A673 (cell line): ENCODE measurements at regions not wholly inside any gene's neighbourhood (a gene's known extent, or its start where the extent isn't known, plus 50 kb on each side); places are given as distances from the start of the nearest gene placed in this dataset.

Experiments
- BruUV-seq: library from RNA; stranded (reverse); fragments of 400-500 nt; replicated peaks from 2 replicates; lab custom pipeline; 2021; lab: Mats Ljungman, UMichigan
- CTCF ChIA-PET: fragments of 300-600 bp; sonication (Branson Sonifier 250); formaldehyde crosslinking; loops from one replicate; lab custom pipeline; 2022; ENCODE audit warnings: antibody characterized with exemption; lab: Charles Lee
- POLR2A ChIA-PET: fragments of 300-600 bp; sonication (Branson Sonifier 250); formaldehyde crosslinking; loops from one replicate; lab custom pipeline; 2022; ENCODE audit warnings: antibody characterized with exemption; ENCODE audit not compliant: low non-redundant PET; lab: Charles Lee
- DNase-seq: peaks from one replicate; pipeline ENCODE4 v3.0.0-alpha.2; 2015; ENCODE audit warnings: low spot score
- H3K27ac ChIP-seq: fragments of 200-600 bp; sonication (generic); 2 replicates; pipeline ENCODE4 v1.5.1; 2016; ENCODE audit warnings: mixed run types, low read depth, mild to moderate bottlenecking, mixed read lengths, antibody characterized with exemption, low read length; ENCODE audit not compliant: poor library complexity, severe bottlenecking
- H3K27me3 ChIP-seq: fragments of 200-600 bp; sonication (generic); replicated peaks from 2 replicates; pipeline ENCODE4 v1.6.1; 2017; ENCODE audit warnings: mixed run types, low read depth, mild to moderate bottlenecking, mixed read lengths, antibody characterized with exemption, low read length; ENCODE audit not compliant: insufficient read depth, poor library complexity
- H3K36me3 ChIP-seq: fragments of 200-600 bp; sonication (generic); 2 replicates; pipeline ENCODE4 v1.6.1; 2016; ENCODE audit warnings: mixed run types, mild to moderate bottlenecking, mixed read lengths, antibody characterized with exemption, low read length; ENCODE audit not compliant: insufficient read depth, poor library complexity, severe bottlenecking
- H3K4me1 ChIP-seq: fragments of 200-600 bp; sonication (generic); 2 replicates; pipeline ENCODE4 v1.6.1; 2017; ENCODE audit warnings: mixed run types, mild to moderate bottlenecking, mixed read lengths, antibody characterized with exemption, low read length; ENCODE audit not compliant: insufficient read depth, poor library complexity, severe bottlenecking
- H3K4me3 ChIP-seq: fragments of 200-600 bp; sonication (generic); 2 replicates; pipeline ENCODE4 v1.5.1; 2016; ENCODE audit warnings: low read depth, mixed run types, mild to moderate bottlenecking, mixed read lengths, low read length; ENCODE audit not compliant: poor library complexity, severe bottlenecking
- H3K9me3 ChIP-seq: fragments of 200-600 bp; sonication (generic); 2 replicates; pipeline ENCODE4 v1.6.1; 2016; ENCODE audit warnings: mixed run types, low read depth, mild to moderate bottlenecking, mixed read lengths, antibody characterized with exemption, low read length; ENCODE audit not compliant: poor library complexity, severe bottlenecking
- CTCF ChIP-seq: fragments of 300-800, 200-600 bp; sonication (generic); conservative IDR thresholded peaks from 2 replicates; pipeline ENCODE4 v1.5.1; 2017; ENCODE audit warnings: low read depth, mild to moderate bottlenecking, antibody characterized with exemption, low read length, moderate library complexity, mixed read lengths
- EZH2 ChIP-seq: fragments of 200-600 bp; sonication (generic); IDR thresholded peaks from 2 replicates; pipeline ENCODE4 v1.6.1; 2017; ENCODE audit warnings: borderline replicate concordance, low read depth, mild to moderate bottlenecking, mixed read lengths, antibody characterized with exemption, low read length; ENCODE audit not compliant: poor library complexity, severe bottlenecking
- intact Hi-C: fragments of 100-400 bp; cut with micrococcal nuclease; formaldehyde crosslinking; loops from one replicate; pipeline ENCODE4 v1.10.0; 2022; ENCODE audit not compliant: unreplicated experiment

GRCh38 chr18:10011751-10012150 lies 97.9 kb downstream of the VAPA start:
- no peak overlapping the region for H3K27ac ChIP-seq
- no peaks in the 10 kb centered on the region for H3K9me3 ChIP-seq
- TF ChIP-seq EZH2 (no peak), CTCF (no peak)
- intact Hi-C loops, result no loop called here
- H3K27me3 ChIP-seq, result no peaks in the 10 kb centered on the region
- peaks cover 17% of the 10 kb centered on the region for H3K4me1 ChIP-seq
- no TSS peak for BruUV-seq
- no peak for DNase-seq
- no peak overlapping the region for H3K4me3 ChIP-seq
- ChIA-PET POLR2A (no interaction called here), CTCF (no interaction called here)
- no peaks in the 10 kb centered on the region for H3K36me3 ChIP-seq

- no peak for TF ChIP-seq EZH2
- TF ChIP-seq CTCF, result no peak
- BruUV-seq, result no TSS peak
- Histone ChIP-seq H3K36me3 (no peaks in the 10 kb centered on the region), H3K27me3 (no peaks in the 10 kb centered on the region), H3K4me1 (peaks cover 12% of the 10 kb centered on the region), H3K9me3 (no peaks in the 10 kb centered on the region), H3K27ac (no peak overlapping the region), H3K4me3 (no peak overlapping the region)
- DNase-seq, result no peak
- ChIA-PET POLR2A (no interaction called here), CTCF (no interaction called here)
- intact Hi-C loops, result no loop called here
Observed at GRCh38 chr18:10012526-10012925, 98.7 kb downstream of the VAPA start.

GRCh38 chr18:10013621-10014543 lies 100.1 kb downstream of the VAPA start:
- H3K36me3 ChIP-seq, result no peaks in the 10 kb centered on the region
- ChIA-PET POLR2A (no interaction called here), CTCF (no interaction called here)
- H3K27me3 ChIP-seq, result no peaks in the 10 kb centered on the region
- no TSS peak for BruUV-seq
- H3K9me3 ChIP-seq, result no peaks in the 10 kb centered on the region
- no peak for DNase-seq
- TF ChIP-seq EZH2 (no peak), CTCF (no peak)
- no peak overlapping the region for H3K27ac ChIP-seq
- peaks cover 12% of the 10 kb centered on the region for H3K4me1 ChIP-seq
- no peak overlapping the region for H3K4me3 ChIP-seq
- intact Hi-C loops, result no loop called here
